Body of pancreas (tissue), 4 donors: ENCODE measurements at regions not wholly inside any gene's neighbourhood (a gene's known extent, or its start where the extent isn't known, plus 50 kb on each side); places are given as distances from the start of the nearest gene placed in this dataset.

Source experiments
- ATAC-seq: fragments of 150-250 bp; one replicate; pipeline ENCODE4 v1.9.1; 2016
- DNase-seq, 4 donors: peaks; one replicate each; pipeline ENCODE4 v3.0.0-alpha.2; 2019
- H3K27ac ChIP-seq, 4 donors: fragments of 200-600 bp; sonication (generic); 1 replicate in 3 of 4; 2 replicates in 1 of 4; pipeline versions ENCODE4 v1.5.1 to v1.6.1; 2016 to 2019; ENCODE audit warnings: mild to moderate bottlenecking in 1 of 4, mixed read lengths in 1 of 4, moderate library complexity in 1 of 4
- H3K27me3 ChIP-seq, 2 donors: fragments of 200-600 bp; sonication (generic); one replicate each; pipeline ENCODE4 v1.6.0; 2016; ENCODE audit warnings: mild to moderate bottlenecking in 1 of 2
- H3K36me3 ChIP-seq, 2 donors: fragments of 200-600 bp; sonication (generic); replicated peaks in 1 of 2; 2 replicates each; pipeline ENCODE4 v1.5.1; 2016; ENCODE audit warnings: low read depth in 2 of 2; ENCODE audit not compliant: insufficient read depth in 1 of 2
- H3K4me1 ChIP-seq: fragments of 200-600 bp; sonication (generic); one replicate; pipeline ENCODE4 v1.6.0; 2016
- H3K4me3 ChIP-seq, 2 donors: fragments of 200-600 bp; sonication (generic); 1 replicate in 1 of 2; 2 replicates in 1 of 2; pipeline ENCODE4 v1.5.1; 2016 to 2019
- H3K9me3 ChIP-seq, 3 donors: fragments of 200-600 bp; sonication (generic); 1 replicate in 2 of 3; 2 replicates in 1 of 3; pipeline ENCODE4 v1.5.1; 2016
- POLR2A ChIP-seq, 3 donors: fragments of 450-650 bp; IDR thresholded peaks; one replicate each; pipeline ENCODE4 v1.6.1; 2016; ENCODE audit warnings: antibody characterized with exemption in 3 of 3, mild to moderate bottlenecking in 2 of 3
- WGBS, 2 donors: methylation state at CpG; one replicate each; pipeline ENCODE4 v1.1.5; 2017; 5-methylcytosine and 5-hydroxymethylcytosine counted together
- intact Hi-C: fragments of 100-400 bp; cut with DNase I; formaldehyde crosslinking; loops from one replicate; pipeline ENCODE4 v1.15.1; 2023
- TF ChIP-seq, protein P1 (sequence below), 7 experiments: fragments of 450-650 bp in 4 of 7; fragments of 200-600 bp in 3 of 7; sonication (generic) in 3 of 7; IDR thresholded peaks; one replicate each; pipeline ENCODE4 v1.5.1; 2016 to 2019; ENCODE audit warnings: antibody characterized with exemption in 7 of 7

DNA sequence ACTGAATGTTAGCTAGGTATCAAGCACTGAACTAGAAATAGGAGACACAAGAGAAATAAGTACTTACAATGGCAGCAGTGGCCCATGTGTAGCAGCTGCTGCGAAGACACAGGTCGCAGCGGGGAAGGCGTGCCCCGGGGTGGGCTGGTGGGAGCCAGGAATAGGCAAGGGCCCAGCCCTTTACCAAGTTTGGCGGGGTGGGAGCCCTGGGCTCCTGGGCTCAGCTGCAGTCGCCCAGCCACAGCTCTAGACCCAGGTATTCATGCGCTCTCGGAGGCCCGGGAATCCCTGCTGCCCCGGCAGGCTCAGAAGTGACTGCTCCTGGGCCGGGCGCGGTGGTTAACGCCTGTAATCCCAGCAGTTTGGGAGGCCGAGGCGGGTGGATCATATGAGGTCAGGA lies 1287.3 kb downstream of the CNTNAP5 start:
- no peaks in the 10 kb centered on the region for H3K27me3 ChIP-seq
- ATAC-seq: no peak
- no peak for TF ChIP-seq POLR2A (IDR thresholded peaks at IDR 0.05)
- TF ChIP-seq, protein P1, sequence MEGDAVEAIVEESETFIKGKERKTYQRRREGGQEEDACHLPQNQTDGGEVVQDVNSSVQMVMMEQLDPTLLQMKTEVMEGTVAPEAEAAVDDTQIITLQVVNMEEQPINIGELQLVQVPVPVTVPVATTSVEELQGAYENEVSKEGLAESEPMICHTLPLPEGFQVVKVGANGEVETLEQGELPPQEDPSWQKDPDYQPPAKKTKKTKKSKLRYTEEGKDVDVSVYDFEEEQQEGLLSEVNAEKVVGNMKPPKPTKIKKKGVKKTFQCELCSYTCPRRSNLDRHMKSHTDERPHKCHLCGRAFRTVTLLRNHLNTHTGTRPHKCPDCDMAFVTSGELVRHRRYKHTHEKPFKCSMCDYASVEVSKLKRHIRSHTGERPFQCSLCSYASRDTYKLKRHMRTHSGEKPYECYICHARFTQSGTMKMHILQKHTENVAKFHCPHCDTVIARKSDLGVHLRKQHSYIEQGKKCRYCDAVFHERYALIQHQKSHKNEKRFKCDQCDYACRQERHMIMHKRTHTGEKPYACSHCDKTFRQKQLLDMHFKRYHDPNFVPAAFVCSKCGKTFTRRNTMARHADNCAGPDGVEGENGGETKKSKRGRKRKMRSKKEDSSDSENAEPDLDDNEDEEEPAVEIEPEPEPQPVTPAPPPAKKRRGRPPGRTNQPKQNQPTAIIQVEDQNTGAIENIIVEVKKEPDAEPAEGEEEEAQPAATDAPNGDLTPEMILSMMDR (IDR thresholded peaks at IDR 0.05): no peak
- peaks cover 13% of the 10 kb centered on the region for H3K4me1 ChIP-seq
- H3K9me3 ChIP-seq: no peaks in the 10 kb centered on the region
- no peak for DNase-seq
- intact Hi-C loops: no loop called here
- H3K4me3 ChIP-seq: no peak overlapping the region
- WGBS, 2 donors: 93 to 95% methylated on average over 17 of the region's 17 CpGs
- no peak overlapping the region for H3K27ac ChIP-seq
- no peaks in the 10 kb centered on the region for H3K36me3 ChIP-seq

DNA sequence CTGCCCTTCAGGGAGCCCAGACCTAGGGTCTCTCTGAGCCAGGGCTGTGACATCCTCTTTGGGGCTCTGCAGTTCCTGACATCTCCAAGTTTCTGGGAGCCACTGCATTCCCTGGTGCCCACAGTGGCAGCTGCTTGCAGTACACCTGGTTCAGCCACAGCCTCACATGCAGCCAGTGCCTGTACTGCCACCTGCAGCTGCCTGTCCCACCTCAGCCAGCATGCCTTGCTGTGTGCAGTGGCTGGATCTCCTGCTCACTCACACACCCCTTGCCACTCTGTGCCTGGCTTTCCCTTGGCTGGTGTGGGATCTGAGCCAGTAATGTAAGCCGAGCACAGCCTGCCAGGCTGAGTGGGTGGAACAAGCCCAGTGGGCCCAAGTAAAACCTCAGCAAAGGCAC lies 1288.7 kb downstream of the CNTNAP5 start:
- intact Hi-C loops: no loop called here
- DNase-seq: peak in 3 of 4 donors; percentile 17 to 26 (median 20)
- H3K9me3 ChIP-seq: no peaks in the 10 kb centered on the region
- 0 to 69% methylated on average over 1 of the region's 1 CpG for WGBS, 2 donors
- ATAC-seq: peak; percentile 24
- TF ChIP-seq, protein P1 (IDR thresholded peaks at IDR 0.05): no peak
- no peak for TF ChIP-seq POLR2A (IDR thresholded peaks at IDR 0.05)
- H3K36me3 ChIP-seq: no peaks in the 10 kb centered on the region
- no peak overlapping the region for H3K27ac ChIP-seq
- H3K4me3 ChIP-seq: no peak overlapping the region
- H3K4me1 ChIP-seq: peaks cover 13% of the 10 kb centered on the region
- no peaks in the 10 kb centered on the region for H3K27me3 ChIP-seq

DNA sequence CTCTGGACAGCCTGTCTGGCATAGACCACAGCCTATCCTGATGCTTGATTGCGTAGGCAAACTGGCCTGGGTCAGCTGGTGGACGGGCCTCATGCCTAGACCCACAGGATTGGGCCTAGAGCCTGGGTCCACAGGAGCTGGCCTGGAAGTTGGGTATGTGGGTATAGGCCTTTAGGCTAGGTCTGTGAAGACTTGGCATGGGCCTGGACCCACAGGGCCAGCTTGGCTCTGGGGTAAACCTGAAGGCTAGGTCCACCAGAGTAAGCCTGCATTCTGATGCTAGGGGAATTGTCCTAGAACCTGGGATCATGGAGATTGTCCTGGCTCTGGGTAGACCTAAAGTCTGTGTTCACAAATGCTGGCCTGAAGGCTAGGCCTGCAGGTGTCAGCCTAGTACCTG lies 1293.7 kb downstream of the CNTNAP5 start:
- no peak for ATAC-seq

DNA sequence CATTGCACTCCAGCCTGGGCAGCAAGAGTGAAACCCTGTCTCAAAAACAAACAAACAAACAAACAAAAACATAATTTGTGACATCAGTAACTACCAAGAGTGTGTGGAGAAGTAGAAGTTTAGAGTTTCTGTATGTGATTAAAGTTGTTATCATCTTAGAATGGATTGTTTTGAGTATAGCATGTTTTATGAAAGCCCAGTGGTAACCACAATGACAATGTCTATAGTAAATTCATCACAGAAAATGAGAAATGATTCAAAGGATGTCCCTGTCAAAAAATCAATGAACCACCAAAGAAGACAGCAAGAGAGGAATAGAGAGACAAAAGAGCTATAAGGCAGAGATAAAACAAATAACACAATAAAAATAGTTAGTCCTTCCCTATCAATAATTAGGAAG lies 1299.2 kb downstream of the CNTNAP5 start:
- H3K4me1 ChIP-seq: no peaks in the 10 kb centered on the region

More for the DNA sequence above, 1293.7 kb downstream of the CNTNAP5 start:
- H3K36me3 ChIP-seq: no peaks in the 10 kb centered on the region
- no peaks in the 10 kb centered on the region for H3K27me3 ChIP-seq
- no peak overlapping the region for H3K4me3 ChIP-seq
- TF ChIP-seq, protein P1 (IDR thresholded peaks at IDR 0.05): no peak
- no peak for TF ChIP-seq POLR2A (IDR thresholded peaks at IDR 0.05)
- no peak for DNase-seq
- no peak overlapping the region for H3K27ac ChIP-seq
- 83 to 90% methylated on average over 2 of the region's 2 CpGs for WGBS, 2 donors
- intact Hi-C loops: no loop called here
- no peaks in the 10 kb centered on the region for H3K4me1 ChIP-seq
- H3K9me3 ChIP-seq: no peaks in the 10 kb centered on the region

DNA sequence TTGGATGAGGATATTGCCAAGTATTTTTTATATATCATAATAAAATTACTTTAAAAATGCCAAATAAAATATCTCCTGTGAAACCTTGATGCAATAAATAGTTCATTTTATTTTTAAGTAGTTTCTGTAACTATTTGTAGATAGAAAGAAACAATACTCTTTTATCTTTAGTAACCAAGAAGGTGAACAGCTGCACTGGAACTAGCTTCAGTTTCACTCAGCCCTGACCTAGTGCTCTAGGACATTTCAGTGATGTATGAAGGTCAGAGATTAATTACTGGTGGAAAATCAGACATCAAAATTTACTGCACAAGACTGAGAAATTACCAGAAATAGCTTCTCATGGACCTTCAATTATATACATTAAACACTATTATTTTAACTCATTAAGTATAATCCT lies 1305.0 kb downstream of the CNTNAP5 start:
- TF ChIP-seq, protein P1 (IDR thresholded peaks at IDR 0.05): no peak
- no peak for TF ChIP-seq POLR2A (IDR thresholded peaks at IDR 0.05)
- intact Hi-C loops: no loop called here

More for the DNA sequence above, 1299.2 kb downstream of the CNTNAP5 start:
- H3K27ac ChIP-seq: no peak overlapping the region
- no peak for TF ChIP-seq POLR2A (IDR thresholded peaks at IDR 0.05)
- TF ChIP-seq, protein P1 (IDR thresholded peaks at IDR 0.05): no peak
- H3K36me3 ChIP-seq: no peaks in the 10 kb centered on the region
- no peaks in the 10 kb centered on the region for H3K27me3 ChIP-seq
- intact Hi-C loops: no loop called here
- no peak overlapping the region for H3K4me3 ChIP-seq
- ATAC-seq (no peak), DNase-seq (no peak)
- no peaks in the 10 kb centered on the region for H3K9me3 ChIP-seq

More for the DNA sequence above, 1305.0 kb downstream of the CNTNAP5 start:
- H3K4me1 ChIP-seq: no peaks in the 10 kb centered on the region
- H3K9me3 ChIP-seq: peaks cover 0 to 6% (median 0%) of the 10 kb centered on the region in 3 donors
- H3K36me3 ChIP-seq: no peaks in the 10 kb centered on the region
- ATAC-seq (no peak), DNase-seq (no peak)
- no peak overlapping the region for H3K27ac ChIP-seq
- no peak overlapping the region for H3K4me3 ChIP-seq
- H3K27me3 ChIP-seq: no peaks in the 10 kb centered on the region
